ENCODE measurements at regions not wholly inside any gene's neighbourhood (a gene's known extent, or its start where the extent isn't known, plus 50 kb on each side); places are given as distances from the start of the nearest gene placed in this dataset.

DNA sequence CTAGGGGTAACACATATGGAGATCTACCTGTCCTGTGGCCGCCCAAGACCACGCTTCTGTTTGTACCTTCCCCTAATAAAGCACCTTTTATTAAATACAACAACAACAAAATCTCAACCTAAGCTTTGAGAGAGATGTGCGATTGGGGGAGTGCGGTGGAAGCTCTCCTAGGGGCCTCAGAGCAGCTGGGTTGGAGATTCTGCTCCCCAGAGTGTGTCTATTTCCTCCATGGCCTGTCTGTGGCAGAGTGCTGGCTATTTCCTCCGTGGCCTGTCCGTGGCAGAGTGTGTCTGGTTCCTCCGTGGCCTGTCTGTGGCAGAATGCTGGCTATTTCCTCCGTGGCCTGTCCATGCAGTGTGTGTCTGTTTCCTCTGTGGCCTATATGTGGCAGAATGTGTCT lies 139.3 kb upstream of the IPO9 start:
- no peak for DNase-seq

GRCh38 chr1:201690528-201690927 lies 138.4 kb upstream of the IPO9 start:
- DNase-seq: no peak

GRCh38 chr1:201691716-201692554 lies 137.0 kb upstream of the IPO9 start:
- DNase-seq: no peak

GRCh38 chr1:201692555-201693394 lies 136.2 kb upstream of the IPO9 start:
- no peak for DNase-seq

GRCh38 chr1:201693890-201694607 lies 134.9 kb upstream of the IPO9 start:
- no peak for DNase-seq

DNA sequence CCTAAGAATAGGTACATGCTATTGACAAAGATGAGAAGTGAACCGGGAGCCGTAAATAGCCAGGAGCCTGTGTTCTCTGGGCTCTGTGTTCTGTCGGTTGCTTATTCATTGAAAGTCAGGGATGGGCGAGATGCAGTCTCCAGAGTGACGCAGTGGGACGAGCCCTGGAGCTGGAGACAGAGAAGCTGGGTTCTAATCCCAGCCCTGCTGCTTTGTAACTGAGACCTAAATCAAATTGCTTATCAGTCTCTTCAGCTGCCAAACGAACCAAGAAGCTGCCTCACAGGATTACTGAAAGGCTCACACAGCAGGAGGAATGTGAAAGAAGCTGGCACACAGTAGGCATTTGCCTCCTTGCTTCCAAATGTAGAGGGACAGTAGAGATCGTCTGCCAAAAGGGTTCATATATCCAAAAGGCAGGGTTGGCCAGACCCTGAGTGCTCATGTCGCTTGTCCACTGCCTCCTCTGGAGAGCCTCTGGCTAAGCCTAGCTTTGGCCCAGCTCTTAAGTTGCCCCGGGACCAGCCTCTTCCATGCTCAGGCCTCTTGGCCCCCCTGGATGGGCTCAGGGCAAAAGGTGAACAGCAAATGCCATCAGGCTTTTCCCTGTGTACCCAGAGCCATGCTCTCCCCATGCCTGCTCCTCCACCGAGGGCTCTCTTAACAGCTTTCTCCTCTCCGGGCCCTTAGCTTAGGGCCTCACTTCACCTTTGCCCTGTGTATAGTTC lies 134.2 kb upstream of the IPO9 start:
- DNase-seq: no peak

GRCh38 chr1:201695607-201696006 lies 133.3 kb upstream of the IPO9 start:
- DNase-seq: no peak

DNA sequence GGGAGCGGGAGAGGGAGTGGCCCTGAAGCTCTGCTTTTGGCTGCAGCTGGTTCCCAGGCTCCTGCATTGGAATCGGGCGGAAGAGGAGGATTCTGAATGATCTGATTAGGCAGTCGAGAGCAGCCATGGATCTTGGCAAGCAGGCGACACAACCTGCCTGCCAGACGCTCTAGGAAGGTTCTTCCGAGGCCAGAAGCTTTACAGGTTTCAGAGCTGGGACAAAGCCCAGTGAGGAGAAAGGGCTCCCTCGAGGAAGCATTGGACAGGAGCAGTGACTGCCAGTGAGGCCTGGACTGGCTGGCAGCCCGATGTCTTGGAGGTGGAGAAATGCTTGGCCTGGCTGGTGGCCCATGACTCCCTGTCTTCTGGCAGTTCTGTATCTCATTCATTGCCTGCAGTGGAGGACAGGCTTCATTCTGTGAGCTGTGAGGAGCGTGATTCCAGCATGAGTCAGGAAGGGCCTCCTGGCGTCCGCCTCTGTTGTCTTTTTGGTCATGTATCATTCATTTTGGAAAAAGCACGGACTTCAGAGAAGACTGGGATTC lies 132.7 kb upstream of the IPO9 start:
- no peak for DNase-seq

DNA sequence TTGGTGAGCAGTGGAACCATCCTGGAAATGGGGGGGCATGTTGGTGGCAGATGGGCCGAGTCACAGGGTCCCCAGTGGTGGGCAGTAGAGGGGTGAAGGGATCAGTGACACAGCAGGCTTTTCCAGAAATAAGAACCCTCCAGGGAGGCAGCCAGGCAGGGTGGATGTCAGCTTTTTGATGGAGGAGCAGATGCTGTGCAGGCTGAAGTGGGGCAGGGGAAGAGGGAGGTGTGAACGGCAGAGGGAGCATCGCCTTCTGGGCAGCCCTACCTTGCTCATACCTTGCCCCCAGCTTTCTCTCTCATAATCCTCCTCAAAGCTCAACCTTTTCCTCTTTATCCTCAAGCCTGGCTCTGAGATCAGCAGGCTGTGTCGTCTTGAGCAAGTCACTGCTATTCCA lies 131.8 kb upstream of the IPO9 start:
- DNase-seq: no peak

DNA sequence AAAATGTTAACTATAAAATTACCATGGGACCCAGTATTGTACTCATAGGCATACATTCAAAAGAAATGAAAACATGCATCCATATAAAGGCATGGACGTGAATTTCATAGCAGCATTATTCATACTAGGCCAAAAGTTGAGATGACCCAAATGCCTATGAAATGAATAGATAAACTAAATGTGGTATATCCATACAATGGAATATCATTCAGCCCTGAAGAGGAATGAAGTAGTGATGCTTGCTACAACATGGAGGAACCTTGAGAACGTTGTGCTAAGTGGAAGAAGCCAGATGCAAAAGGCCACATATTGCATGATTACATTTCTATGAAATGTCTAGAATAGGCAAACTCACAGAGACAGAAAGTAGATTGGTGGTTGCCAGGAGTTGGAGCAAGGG lies 127.1 kb upstream of the IPO9 start:
- DNase-seq: no peak

DNA sequence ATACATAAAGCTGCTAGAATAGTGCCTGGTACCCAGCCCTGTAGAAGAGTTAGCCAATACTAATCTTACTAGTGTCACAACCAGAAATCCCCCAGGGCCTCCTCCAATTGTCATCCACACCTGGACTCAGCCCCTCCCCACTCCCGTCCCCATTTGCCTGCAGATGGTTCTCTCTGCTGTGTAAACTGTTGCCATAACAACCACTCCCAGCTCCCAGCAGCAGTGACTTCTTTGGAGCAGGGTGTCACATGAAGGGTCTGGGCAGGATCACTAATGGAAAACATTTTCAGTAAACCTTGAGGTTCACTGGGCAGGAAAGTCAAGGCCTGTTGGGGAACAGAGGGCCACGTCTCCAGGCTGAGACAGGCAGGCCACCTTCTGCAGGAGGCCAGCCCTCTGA lies 126.0 kb upstream of the IPO9 start:
- no peak for DNase-seq

DNA sequence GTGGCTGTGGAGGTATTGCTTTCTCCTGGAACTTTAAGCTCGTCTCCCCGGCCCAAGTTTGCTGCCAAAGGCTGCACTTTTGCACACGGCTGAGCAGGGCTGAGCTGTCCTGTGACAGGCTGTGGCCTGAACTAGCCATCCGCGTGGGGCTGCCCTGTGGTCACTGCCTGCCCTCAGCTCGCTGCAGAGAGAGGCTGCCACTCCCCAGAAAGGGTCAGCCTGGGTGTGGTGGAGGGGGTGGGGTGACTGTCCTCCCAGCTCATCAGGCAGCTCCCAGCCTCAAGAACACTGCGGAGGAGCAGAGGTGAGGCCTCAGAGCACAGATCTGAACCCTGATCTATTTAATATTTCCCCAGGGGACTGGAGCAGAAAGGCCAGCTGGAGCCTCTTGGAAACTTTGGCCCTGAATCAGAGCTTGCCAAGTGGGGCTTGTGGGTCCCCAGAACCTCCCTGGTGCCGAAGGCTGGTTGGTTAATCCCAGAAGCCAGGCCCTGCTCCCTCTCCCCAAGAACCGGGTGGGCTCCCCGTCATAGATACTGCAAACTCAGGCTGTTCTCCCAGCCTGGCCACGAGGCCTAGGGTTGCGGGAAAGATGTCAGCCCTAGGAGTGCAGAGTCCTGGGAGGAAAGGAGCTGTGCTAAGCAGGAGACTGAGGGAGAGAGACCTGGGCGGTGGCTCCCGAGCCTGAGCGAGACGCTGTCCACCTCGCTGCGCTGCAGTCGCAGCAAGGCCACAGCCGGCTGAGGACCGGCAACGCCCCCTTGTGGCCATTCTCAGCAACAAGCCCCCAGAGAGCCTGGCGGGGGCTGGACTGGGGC lies 125.1 kb upstream of the IPO9 start:
- peak; percentile 50 for DNase-seq

DNA sequence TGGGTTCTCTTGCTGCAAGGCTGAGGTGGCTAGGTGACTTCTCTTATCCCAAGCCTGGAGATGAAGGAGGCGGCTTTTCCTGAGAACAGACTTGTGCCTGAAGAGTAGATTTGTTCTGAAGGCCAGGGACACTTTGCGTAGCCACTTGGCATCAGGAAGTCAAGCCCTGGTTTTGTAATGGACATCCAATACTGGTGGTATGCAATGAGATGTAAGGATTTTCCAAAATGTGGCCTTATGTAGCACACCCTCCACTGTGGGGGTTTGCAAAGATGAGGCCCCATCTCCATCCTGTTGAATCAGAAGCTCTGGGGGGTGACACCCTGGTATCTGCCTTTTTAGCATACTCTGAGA lies 124.5 kb upstream of the IPO9 start:
- DNase-seq: no peak

DNA sequence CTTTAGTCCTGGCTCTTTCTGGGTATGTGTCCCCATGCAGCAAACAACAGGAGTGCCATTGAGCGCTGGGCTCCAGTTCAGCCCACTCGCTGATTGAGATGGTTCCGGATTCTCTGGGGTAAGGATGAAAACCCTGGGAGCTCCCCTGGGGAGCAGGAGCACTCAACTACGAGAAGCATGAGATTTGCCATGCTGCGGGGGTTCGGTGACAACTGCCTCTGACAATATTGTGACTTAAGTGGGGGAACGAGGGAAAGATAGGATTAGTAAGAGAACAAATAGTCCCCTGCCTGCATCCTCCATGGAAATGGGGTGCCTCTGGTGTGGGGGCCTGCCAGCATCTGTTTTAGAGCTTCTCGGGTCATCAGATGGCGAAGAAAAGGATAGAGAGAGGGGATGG lies 123.6 kb upstream of the IPO9 start:
- DNase-seq: no peak

DNA sequence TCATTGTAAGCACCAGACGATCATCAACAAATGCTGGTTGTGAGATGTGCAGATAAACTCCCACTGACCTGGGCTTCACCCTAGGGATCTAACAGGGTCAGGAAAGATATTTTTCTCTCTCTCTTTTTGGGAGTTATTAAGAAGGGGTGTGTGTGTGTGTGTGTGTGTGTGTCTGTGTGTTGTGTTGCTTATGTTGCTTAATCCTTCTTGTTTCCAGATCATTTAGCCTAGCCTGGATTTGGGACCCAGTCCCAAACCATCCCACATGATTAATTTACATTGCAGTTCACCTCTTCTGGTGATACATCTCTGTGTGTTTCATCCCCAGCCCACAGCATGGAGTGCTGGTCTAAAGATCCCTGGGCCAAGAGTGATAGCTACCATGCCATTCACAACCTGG lies 122.8 kb upstream of the IPO9 start:
- DNase-seq: no peak

GRCh38 chr1:201707027-201707426 lies 121.9 kb upstream of the IPO9 start:
- no peak for DNase-seq

GRCh38 chr1:201707656-201708055 lies 121.3 kb upstream of the IPO9 start:
- no peak for DNase-seq

DNA sequence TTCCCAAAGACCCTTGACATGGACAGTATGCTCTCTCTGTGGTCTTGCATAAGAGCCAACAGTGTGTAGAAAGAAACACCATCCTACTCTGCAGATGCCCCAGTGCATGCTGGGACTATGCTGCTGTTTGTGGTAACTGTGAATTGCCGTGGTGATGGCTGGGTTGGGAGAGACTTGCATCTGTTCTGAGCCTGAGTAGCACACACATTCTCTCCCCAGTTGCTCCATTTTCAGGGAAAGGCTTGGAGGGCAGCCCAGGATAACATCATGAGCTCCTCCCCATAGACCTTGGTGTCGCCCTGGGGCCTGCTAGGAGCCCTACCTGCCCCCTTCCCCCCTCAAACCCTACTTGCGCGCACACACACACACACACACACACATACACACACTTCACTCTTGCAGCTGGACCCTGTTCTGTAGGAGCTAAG lies 120.9 kb upstream of the IPO9 start:
- DNase-seq: peak; percentile 82

DNA sequence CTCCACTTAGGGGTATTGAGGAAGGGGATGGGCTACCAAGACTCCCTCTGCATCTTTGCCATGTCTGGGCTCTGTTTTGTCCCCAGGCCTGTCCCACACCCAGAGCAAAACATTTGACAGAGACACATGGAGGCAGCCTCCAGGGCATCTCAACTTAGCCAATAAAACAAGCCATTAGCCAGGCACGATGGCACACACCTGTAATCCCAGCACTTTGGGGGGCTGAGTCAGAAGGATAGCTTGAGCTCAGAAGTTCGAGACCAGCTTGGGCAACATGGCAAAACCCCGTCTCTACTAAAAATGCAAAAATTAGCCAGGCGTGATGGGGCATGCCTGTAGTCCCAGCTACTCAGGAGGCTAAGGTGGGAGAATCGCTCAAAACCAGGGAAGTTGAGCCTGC lies 120.3 kb upstream of the IPO9 start:
- DNase-seq: no peak

DNA sequence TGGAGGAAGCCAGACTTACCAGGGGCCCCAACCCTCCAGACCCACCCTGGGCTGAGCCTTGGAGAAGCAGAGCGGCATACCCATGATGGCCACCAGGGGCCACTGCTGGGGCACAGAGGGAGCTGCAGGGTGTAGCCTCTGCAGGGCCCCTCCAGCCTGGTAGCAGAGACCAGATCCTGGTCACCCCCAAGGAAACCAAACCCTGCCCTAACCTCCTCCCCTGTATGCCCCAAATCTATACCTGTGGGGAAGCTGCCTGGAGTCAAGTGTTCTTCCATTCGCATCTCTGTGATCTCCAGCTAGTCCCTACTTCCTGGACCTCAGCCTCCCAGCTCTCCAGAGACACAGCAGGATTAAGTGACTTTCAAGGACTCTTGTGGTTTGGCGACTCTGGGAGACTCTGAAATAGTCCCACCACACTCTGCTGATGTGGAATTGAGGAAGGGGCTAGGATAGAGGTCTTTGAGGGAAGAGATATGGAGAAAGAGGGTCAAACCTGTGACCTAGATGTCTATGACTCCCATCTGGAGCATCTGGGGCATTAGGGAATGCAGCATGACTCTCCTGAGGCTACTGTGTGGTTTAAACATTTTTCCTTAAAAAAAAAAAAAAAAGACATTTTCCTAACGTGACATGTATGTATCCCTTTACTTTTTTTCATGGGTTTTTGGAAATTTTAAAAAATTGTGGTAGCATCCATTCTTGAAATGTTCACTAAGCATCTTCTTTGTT lies 119.2 kb upstream of the IPO9 start:
- peak; percentile 54 for DNase-seq
